ENCODE measurements at regions not wholly inside any gene's neighbourhood (a gene's known extent, or its start where the extent isn't known, plus 50 kb on each side); places are given as distances from the start of the nearest gene placed in this dataset.
"Not testable (repeated sequence)": the region's sequence is repeated elsewhere in the genome, so short reads cannot be mapped to it uniquely, and the experiment has no call there.

DNA sequence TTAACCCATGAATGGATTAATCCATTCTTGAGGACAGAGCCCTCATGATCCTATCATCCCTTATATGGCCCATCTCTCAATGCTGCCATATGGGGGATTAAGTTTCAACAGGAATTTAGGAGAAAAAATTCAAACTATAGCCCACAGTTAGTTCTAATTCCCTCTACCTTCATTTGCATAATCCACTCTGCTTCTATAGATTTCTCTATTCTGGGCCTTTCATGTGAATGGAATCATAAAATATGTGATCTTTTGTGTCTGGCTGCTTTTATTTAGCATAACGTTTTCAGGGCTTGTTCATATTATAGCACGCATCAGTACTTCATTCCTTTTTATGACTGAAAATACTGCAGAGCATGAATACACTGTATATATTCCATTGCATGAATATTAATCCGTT, 55.4 kb downstream of the CTSL start:
- DNase-seq (ENCODE audit: low read depth, low spot score) = no peak
- H3K4me3 ChIP-seq (ENCODE audit: low read length) = no peak overlapping the region

DNA sequence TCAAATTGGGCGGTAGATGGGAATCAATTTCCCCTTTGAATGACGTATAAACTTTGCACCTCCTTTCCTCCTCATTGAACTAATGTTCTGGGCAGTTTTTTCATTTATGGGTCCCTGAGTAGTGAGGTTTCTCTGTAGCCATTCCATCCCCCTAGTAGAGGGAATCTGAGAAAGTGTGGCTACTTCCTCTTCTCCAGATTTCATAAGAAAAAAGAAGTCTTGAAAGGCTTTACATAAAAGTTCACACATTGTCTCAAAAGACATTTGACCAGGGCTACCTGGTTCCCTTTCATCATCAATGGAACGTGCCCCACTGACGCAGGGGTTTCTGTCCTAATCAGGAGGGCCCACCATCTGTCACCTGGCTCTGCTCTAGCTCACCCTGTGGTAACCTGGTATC, 57.3 kb downstream of the CTSL start:
- no peak for DNase-seq (ENCODE audit: low read depth, low spot score)

DNA sequence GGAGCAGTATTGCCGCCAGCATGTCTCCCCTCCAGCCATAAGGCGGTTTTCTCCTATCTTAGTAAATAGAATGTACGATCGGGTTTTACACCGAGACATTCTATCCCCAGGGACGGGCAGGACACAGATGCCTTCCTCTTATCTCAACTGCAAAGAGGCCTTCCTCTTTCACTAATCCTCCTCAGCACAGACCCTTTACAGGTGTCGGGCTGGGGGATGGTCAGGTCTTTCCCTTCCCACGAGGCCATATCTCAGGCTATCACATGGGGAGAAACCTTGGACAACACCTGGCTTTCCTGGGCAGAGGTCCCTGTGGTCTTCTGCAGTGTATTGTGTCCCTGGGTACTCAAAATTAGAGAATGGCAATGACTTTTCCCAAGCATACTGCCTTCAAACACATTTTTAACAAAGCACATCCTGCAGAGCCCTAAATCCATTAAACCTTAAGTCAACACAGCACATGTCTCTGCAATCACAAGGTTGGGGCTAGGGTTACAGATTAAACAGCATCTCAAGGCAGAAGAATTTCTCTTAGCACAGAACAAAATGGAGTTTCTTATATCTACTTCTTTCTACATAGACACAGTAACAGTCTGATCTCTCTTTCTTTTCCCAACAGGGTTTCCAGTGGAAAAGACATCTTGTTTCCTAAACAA, 59.5 kb downstream of the CTSL start:
- not testable (repeated sequence) for DNase-seq (ENCODE audit: low read depth, low spot score); H3K4me3 ChIP-seq (ENCODE audit: low read length)

More for the DNA sequence above, 57.3 kb downstream of the CTSL start:
- no peak overlapping the region for H3K4me3 ChIP-seq (ENCODE audit: low read length)

DNA sequence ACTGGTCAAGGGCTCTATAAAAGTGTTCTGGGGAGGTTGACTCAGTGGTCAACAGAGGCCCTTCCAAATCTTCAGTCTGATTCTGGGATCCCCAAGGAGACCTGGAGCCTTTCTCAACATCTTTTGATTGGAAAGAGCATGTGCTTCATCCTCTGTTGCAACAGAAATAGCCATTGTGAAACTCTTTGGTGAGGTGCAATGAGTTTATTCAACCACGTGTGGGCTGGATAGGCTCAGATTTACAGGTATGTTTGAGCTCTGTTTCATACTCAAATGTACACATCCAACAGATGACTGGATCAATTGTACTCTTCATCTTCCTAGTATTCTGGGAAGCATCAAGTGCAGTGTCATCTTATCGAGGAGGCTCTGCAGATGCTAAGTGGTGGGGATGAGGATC, 60.5 kb downstream of the CTSL start:
- H3K4me3 ChIP-seq (ENCODE audit: low read length) = no peak overlapping the region
- DNase-seq (ENCODE audit: low read depth, low spot score) = no peak

DNA sequence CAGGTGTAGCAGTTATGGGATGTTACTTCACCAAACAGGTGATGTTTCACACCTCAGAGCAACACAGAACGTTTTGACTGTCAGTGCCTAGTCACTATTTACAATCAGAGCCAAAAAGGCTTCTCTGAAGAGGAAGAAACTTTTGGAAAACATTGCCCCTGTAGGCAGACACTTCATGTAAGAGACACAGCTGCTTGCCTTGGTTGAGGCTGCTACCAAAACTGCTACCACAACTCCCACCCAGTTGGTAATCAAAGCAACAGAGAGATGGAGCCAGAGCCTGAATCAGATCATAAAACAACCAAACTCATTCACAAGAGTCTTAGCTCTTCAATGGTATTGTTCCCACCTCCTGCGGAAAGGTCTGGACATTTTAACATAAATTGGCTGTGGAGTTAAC, 61.0 kb downstream of the CTSL start:
- H3K4me3 ChIP-seq (ENCODE audit: low read length) = no peak overlapping the region
- DNase-seq (ENCODE audit: low read depth, low spot score) = no peak

DNA sequence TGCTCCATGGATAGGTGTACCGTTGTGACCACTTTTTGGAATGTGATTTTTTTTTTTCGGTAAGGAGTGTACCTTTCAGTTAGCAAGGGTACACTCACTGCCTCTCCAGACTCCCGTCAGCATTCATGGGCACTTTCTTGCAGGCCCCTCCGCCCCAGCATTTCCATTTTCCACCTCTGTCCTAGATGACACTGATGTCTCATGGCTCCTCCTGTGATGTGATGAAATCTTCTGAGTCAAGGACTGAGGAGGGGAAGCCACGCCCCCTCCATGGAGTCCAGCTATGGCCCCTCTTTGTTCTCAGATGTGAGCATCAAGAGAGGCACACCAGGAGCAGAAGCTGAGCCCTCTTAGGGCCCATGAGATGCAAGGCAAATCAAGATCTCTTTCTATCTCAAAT, 61.8 kb downstream of the CTSL start:
- no peak for DNase-seq (ENCODE audit: low read depth, low spot score)
- no peak overlapping the region for H3K4me3 ChIP-seq (ENCODE audit: low read length)

DNA sequence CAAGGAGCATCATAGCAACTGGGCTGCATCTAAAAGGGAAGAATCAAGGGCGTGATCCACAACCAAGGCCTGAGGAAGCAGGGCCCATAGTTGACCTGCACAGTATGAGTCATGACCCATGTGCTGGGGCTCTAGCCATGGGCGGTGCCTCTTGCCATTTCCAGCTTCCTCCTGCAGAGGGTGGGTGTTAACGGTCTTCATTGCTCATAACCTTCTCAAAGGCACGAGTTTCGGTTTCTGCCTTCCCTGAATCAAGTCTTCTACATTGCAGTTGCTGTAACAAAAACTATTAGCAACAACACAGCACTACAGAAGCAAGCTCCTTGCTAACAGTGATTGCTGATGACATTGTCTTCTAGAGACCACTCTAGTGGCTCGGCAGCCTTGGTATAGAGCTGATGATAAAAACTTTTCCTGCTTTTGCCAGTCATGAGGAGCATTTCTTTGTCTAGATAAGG, 66.9 kb downstream of the CTSL start:
- DNase-seq (ENCODE audit: low read depth, low spot score) = peak; percentile 4
- no peak overlapping the region for H3K4me3 ChIP-seq (ENCODE audit: low read length)

DNA sequence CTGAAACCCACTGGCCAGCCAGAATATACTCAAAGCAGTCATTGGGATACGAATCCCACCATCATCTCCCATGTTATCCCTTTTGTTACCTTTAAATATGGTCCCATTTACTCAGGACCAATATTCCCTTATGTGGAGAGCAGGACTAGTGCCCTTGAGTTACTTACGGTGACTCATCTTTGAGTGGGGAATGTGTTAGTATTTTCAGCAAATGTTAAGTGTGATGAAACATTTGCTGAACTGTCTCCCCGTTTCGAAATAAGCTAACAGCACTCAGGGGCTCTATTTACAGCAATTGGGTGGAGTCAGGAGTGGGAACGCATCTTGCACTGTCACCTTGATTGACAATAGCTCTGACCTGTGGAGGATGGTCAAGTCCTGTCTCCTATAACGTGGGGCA, 67.4 kb downstream of the CTSL start:
- no peak for DNase-seq (ENCODE audit: low read depth, low spot score)
- no peak overlapping the region for H3K4me3 ChIP-seq (ENCODE audit: low read length)

DNA sequence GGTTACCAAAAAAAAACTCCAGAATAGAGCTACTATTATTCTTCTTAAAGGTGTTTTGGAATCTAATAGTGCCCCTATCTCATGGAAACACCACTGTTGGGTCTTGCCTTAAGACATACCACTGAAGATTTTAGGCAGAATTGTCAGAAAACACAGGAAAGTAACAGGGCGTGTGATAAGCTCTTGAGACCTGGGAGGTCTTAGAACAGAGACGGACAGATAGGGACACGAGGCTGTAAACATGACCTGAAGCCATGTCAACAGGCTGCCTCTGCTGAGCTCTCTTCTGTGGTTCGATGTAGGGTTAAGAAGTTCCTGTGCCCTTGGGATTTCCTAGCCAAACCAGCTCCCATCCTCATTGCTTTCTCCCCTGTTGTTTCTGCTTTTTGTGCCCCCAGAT, 69.3 kb downstream of the CTSL start:
- DNase-seq (ENCODE audit: low read depth, low spot score) = no peak

DNA sequence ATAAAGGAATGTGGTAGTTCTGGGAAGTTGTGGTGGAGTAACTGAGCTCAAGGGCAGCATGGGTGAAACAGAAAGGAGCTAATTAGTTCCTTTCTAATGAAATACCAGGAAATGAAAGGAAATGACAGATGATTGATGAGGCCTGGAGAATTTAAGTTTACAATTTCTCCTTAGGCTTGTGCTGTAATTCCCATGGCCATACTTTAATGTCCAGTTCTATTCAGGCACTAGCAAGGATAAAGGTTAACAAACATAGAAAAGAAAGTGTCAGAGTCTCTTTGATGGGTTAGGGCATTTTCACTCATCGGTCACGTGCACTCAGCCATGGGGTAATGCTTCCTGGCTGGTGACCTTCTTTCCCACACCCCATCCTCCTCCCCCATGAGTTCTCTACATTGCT, 70.3 kb downstream of the CTSL start:
- H3K4me3 ChIP-seq (ENCODE audit: low read length) = no peak overlapping the region
- no peak for DNase-seq (ENCODE audit: low read depth, low spot score)

More for the DNA sequence above, 69.3 kb downstream of the CTSL start:
- H3K4me3 ChIP-seq (ENCODE audit: low read length) = no peak overlapping the region

DNA sequence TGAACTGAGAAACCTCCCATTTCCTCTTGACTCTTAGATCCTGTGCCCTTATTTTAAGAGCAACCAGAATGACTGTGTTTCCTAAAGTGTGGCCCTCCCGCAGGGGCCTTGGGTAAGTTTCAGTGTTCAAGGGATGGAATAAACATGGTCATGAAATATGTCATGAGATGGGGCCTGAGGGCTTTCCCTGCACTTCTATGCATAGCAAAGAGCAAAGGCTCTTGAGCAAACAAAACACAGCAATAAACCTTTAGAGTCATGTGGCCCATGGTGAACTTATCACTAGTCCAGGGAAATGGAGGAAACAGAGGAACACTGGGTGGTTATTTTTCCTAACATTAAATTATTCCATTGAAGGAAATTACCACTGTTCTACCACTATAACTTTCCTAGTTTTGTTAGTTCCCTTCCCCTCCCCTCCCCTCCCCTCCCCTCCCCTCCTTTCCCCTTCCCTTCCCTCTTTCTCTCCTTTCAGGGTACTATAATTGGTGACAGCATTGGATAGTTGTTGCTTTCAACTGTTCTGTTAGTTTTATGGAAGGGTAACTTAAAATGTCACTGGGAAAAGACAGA, 72.4 kb downstream of the CTSL start:
- no peak for DNase-seq (ENCODE audit: low read depth, low spot score)
- H3K4me3 ChIP-seq (ENCODE audit: low read length) = no peak overlapping the region

DNA sequence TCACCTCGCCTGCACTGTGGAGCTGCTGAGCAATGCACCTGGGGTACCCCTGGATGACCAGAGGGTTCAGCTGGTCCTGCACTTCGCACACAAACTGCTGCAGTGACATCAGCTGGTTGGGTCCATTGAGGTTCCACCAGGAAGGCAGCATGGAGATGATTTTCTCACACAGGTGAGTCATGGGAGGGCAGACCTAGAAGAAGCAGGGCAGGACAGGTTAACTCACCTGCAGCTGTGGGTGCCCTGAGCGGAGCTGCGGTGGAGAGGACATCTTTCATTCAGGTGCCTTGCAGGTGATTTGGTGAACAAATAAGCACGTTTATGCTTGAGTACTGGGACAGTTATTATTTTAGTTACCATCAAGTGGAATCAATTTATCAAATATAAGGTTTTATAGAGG, 73.6 kb downstream of the CTSL start:
- H3K4me3 ChIP-seq (ENCODE audit: low read length) = no peak overlapping the region
- no peak for DNase-seq (ENCODE audit: low read depth, low spot score)

DNA sequence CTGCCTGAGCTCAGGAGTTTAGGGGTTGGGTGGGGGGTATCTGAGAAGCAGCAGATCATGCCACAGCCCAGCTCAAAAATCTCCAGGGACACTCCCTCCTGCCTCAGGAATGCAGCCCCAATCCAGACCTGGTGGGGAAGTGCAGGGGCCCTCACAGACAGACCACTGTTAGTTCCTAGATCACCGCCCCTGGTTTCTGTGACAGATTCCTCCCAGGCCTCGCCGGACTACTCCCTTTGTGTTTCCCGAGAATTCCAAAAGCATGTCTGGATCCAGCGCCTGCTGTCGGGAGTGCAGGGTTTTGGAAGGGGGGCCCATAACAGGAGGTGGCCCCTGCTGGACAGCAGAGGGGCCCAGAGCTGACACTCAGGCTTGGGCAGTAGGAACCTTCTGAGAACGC, 74.5 kb downstream of the CTSL start:
- no peak for DNase-seq (ENCODE audit: low read depth, low spot score)
- H3K4me3 ChIP-seq (ENCODE audit: low read length) = no peak overlapping the region

DNA sequence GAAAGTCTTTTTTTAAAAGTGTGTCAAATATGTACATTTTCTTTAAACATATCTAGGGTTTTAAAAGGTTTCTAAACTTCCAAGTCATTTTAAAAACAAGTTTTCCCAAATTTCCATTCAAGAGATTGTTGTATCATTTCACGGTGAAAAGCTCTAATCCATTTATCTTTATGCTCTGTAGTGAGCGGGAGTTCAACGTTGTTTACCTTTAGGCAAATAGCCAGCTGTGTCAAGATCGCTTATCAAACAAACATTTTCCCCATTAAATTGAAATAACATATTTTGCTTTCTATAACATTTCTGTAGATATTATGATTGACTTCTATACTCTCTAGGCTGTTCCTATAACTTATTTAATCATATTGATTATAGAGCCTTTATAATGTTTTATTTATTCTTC, 75.1 kb downstream of the CTSL start:
- H3K4me3 ChIP-seq (ENCODE audit: low read length) = no peak overlapping the region
- DNase-seq (ENCODE audit: low read depth, low spot score) = no peak

DNA sequence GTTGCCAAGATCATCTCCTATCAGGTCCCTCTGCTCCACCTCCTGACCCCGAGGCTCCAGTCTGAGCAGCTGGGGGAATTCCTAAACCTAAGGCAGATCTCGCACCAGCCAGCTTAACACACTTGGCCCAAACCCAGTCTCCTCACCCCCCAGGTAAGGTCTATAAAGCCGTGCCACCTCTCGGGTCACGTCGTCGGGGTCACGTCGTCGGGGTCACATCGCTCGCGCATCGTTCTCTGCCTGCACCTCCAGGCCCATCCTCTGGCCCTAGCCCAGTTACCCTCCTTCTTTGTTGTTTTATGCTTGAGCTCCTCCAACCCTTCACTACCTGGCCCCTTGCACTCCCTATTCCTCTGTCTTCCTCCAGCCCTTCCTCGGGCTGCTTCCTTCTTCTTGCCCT, 77.2 kb downstream of the CTSL start:
- DNase-seq (ENCODE audit: low read depth, low spot score) = no peak
- H3K4me3 ChIP-seq (ENCODE audit: low read length) = no peak overlapping the region

DNA sequence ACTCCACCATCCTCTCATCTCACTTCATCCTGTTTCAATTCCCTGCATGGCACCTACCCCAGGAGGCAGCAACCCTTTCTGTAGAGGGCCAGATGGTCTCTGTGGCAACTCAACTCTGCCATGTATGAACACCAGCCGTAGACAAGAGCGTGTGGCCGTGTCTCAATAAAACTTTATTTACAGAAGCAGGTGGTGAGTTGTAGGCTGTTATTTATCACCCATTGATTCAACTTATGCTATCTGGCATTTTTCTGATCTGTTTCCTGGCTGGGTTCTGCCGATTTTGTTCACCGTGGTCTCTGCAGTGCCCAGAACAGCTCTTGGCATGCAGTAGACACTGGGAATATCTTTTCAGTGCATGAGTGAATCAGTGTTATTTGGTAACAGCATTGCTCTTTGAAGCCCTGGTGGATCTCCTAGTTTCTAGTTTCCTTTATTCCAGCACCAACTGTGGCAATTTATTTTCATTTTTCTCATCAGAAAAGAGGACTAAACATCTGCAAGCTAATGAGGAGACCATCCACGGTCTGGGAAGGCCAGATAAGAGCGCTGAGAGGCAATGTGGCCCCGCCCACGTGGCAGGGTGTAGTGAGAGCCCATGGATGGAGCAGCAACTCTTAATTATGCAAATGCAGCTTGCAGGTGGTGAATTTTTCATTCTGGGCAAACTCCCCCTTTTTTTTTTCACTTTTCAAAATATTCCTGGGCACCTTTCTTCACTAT, 77.9 kb downstream of the CTSL start:
- H3K4me3 ChIP-seq (ENCODE audit: low read length) = no peak overlapping the region
- no peak for DNase-seq (ENCODE audit: low read depth, low spot score)

DNA sequence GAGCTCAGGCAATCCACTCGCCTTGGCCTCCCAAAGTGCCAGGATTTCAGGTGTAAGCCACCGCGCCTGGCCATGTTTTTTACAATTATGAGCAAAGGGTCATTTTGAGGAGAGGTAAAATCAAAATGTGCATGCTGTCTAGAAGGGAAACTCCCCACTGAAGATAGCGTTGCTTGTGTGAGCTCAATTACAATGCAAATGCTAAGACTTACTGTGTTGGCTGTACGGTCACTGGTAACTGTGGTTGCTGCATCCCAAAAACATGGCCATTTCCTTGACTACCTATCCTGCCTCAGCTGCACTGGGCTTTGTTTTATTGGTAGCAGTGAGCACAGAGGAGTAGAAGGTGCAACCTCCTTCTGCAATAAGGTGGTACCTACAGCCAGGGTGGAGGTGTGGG, 77.4 kb upstream of the SPATA31E1 start:
- DNase-seq (ENCODE audit: low read depth, low spot score) = no peak
- no peak overlapping the region for H3K4me3 ChIP-seq (ENCODE audit: low read length)

DNA sequence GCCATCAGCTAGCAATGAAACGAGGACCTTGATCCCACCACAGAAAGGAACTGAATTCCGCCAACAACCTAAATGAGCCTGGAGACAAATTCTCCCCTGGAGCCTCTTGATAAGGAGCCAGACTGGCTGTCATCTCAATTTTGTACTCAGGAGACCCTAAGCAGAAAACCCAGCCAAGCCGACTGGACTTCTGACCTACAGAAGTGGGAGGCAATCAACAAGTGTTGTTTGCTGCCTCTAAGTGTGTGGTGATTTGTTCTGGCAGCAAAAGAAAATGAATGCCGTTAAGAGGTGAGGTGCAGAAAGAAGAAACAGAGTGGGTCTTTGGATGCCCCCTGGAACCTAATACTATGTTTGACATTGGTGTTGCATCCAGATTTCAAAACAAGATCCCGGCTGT, 72.7 kb upstream of the SPATA31E1 start:
- H3K4me3 ChIP-seq (ENCODE audit: low read length) = no peak overlapping the region
- DNase-seq (ENCODE audit: low read depth, low spot score) = no peak

DNA sequence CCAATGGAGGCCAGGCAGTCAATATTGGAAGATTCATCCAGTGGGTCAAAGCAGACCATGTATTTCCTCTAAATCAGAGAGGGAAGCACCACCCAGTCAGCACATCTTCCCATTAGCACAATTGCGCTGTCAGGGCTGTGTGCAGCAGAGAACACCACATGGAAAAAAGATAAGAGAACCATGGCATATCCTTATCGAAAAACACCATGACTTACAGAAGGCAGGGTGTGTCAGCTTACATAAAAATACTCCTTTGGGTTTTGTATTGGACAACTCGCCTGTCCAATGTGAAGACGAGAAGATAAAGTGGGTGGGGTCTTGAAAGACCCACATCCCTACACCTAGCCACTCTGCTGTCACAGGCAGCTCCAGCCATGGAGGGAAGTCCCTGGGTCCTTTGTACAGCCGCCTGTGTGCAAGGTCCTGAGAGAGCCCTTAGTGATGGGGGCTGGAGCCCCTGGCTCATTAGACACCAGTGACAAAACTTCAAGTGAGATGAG, 71.9 kb upstream of the SPATA31E1 start:
- DNase-seq (ENCODE audit: low read depth, low spot score) = no peak
- H3K4me3 ChIP-seq (ENCODE audit: low read length) = no peak overlapping the region

DNA sequence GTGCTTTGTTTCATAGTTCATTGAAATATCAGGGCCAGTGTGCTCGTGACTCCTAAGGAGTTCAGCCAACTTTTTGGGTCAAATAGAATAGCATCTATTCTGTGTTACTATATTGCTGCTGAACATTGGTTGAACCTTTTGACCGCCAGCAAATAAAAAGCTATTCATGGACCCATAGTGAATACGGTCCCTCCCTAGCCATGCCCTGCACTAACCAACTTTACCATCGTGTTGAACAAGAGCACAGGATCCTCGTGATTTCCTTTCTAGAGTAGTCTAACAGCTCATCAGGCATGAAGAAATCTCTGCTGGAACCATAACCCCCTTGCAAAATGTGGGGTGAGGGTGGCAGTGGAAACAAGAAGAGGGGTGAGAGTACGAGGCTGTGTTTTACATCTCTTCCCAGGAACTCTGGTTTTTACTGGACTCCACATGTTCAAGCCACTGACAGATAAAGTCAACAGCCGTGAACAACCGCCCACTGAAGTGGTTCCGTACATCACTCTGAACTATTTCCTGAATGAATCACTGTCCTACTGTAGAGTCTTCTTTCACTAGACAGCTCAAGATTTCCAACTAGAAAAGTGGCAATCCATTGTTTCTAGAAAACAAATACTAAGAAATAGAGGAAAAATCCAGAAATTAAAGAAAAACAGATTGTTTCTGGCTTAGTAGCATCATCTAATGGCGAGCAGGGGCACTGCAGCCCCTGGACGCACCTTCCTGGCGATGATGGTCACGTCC, 70.1 kb upstream of the SPATA31E1 start:
- H3K4me3 ChIP-seq (ENCODE audit: low read length) = no peak overlapping the region
- no peak for DNase-seq (ENCODE audit: low read depth, low spot score)
